HL-60 (cell line): ENCODE measurements at regions not wholly inside any gene's neighbourhood (a gene's known extent, or its start where the extent isn't known, plus 50 kb on each side); places are given as distances from the start of the nearest gene placed in this dataset.

Source experiments
- POLR2AphosphoS5 ChIP-seq: IDR thresholded peaks from 2 replicates; pipeline ENCODE4 v1.6.1; 2012; ENCODE audit warnings: low read depth
- TF ChIP-seq, protein P1 (sequence below): IDR thresholded peaks from one replicate; pipeline ENCODE4 v1.5.1; 2011; ENCODE audit warnings: low read length, control low read depth, inconsistent platforms; ENCODE audit not compliant: insufficient read depth

DNA sequence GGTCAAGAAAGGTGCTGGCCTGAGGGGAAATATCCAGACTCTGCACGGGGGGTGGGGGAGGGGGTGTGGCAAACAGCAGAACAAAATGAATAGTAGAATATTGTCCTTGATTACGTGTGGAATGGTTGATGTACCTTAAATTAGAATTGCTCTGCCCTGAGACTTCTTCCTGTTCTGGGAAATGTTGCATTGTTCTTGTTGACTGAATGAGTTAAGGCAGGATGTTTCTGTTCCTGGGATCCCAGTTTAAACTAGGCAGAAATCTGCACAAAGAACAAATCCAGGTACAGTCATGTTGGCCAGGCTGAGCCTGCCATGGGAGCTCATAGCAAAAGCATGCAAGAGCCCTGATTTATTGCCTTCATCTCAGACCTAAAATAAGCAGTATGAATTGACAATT lies 558.7 kb upstream of the VSTM2A start:
- TF ChIP-seq, protein P1, sequence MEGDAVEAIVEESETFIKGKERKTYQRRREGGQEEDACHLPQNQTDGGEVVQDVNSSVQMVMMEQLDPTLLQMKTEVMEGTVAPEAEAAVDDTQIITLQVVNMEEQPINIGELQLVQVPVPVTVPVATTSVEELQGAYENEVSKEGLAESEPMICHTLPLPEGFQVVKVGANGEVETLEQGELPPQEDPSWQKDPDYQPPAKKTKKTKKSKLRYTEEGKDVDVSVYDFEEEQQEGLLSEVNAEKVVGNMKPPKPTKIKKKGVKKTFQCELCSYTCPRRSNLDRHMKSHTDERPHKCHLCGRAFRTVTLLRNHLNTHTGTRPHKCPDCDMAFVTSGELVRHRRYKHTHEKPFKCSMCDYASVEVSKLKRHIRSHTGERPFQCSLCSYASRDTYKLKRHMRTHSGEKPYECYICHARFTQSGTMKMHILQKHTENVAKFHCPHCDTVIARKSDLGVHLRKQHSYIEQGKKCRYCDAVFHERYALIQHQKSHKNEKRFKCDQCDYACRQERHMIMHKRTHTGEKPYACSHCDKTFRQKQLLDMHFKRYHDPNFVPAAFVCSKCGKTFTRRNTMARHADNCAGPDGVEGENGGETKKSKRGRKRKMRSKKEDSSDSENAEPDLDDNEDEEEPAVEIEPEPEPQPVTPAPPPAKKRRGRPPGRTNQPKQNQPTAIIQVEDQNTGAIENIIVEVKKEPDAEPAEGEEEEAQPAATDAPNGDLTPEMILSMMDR = no peak
- no peak for TF ChIP-seq POLR2AphosphoS5
